ENCODE measurements at regions not wholly inside any gene's neighbourhood (a gene's known extent, or its start where the extent isn't known, plus 50 kb on each side); places are given as distances from the start of the nearest gene placed in this dataset.

DNA sequence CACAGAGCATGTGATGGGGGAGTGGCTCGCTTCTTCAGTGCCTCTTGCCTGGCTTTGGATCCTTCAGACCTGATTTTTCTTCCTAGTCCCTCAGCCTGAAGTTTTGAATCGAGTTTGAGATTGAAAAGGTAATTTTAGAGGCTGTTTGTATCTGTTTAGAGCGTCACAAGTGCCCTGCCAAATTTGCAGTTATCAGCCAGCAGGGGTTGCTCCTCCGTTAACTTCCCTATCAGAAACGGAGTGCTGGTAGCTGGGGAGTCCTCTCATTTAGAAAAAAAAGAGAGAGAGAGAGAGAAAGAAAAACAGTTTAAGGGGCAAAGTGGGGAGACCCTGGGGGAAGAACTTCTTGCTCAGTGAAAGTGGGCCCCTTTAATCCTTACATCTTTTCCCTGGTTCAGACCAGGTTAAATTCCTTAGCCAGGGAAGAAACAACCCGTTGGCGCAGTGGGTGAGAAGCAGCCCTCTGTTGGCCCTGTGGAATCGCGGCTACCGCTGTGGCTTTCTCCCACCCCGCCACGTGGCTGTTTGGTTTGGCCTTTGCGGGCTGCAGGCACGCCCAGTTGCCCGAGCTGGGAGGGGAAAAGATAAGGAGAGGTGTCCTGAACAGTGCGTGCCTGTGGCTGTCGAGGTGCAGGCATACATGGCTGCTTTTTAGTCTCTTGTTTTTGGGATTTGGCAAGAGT, 576.7 kb upstream of the ACO1 start:
- no peak for DNase-seq (ENCODE audit: extremely low spot score)
- POLR2A ChIA-PET: no interaction called here
- CTCF ChIA-PET: no interaction called here

DNA sequence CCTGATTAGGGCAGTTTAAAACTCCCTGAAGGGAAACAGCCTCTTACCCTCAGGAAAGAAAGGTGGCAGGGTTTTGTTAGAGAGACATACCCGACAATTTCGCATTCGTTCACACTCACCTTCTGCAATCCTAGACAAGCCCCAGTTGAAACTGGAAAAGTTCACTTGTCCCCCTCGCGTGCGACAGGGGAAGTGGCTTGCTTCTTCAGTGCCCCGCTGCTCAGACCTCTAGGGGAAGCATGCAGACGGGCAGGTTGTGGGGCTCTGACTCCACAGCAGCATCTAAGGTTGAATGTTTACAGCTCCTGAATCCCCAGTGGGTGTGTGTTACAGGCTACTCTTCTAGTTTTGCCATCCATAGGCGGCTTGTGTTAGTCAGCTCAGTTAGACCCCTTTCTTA, 575.7 kb upstream of the ACO1 start:
- TF ChIP-seq, protein P1, sequence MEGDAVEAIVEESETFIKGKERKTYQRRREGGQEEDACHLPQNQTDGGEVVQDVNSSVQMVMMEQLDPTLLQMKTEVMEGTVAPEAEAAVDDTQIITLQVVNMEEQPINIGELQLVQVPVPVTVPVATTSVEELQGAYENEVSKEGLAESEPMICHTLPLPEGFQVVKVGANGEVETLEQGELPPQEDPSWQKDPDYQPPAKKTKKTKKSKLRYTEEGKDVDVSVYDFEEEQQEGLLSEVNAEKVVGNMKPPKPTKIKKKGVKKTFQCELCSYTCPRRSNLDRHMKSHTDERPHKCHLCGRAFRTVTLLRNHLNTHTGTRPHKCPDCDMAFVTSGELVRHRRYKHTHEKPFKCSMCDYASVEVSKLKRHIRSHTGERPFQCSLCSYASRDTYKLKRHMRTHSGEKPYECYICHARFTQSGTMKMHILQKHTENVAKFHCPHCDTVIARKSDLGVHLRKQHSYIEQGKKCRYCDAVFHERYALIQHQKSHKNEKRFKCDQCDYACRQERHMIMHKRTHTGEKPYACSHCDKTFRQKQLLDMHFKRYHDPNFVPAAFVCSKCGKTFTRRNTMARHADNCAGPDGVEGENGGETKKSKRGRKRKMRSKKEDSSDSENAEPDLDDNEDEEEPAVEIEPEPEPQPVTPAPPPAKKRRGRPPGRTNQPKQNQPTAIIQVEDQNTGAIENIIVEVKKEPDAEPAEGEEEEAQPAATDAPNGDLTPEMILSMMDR (IDR thresholded peaks at IDR 0.05; ENCODE audit: control extremely low read depth, extremely low read depth, low read depth, missing control alignments): no peak
- POLR2A ChIA-PET: no interaction called here
- CTCF ChIA-PET: no interaction called here
- no peak for DNase-seq (ENCODE audit: extremely low spot score)

More for the DNA sequence above, 576.7 kb upstream of the ACO1 start:
- TF ChIP-seq, protein P1 (IDR thresholded peaks at IDR 0.05; ENCODE audit: control extremely low read depth, extremely low read depth, low read depth, missing control alignments): no peak

DNA sequence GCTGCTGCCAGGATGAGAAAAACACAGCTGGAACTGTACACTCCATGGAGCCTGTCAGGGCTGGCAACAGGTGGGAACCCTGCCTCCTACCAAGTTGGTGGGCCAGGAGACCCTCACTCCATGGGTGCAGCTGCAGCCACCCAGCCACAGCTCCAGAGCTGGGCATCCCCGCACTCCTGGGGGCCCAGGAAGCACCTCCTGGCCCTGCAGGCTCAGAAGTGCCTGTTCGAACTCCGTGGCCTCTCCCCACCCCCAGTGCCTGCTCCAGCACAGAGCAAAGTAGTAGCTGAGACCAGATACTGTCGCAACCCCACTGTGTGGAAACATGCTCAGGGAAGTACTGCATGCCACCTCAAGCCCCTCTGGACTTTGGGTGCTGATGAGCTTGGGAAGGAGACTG, 564.0 kb upstream of the ACO1 start:
- TF ChIP-seq, protein P1 (IDR thresholded peaks at IDR 0.05; ENCODE audit: control extremely low read depth, extremely low read depth, low read depth, missing control alignments): no peak
- POLR2A ChIA-PET: no interaction called here
- DNase-seq (ENCODE audit: extremely low spot score): no peak
- CTCF ChIA-PET: interaction anchor here (1.1 to 1.3 kb wide), 2 partner anchors 9 to 20 kb away, joined by 3 read pairs; no protein-coding TSS in a partner anchor

DNA sequence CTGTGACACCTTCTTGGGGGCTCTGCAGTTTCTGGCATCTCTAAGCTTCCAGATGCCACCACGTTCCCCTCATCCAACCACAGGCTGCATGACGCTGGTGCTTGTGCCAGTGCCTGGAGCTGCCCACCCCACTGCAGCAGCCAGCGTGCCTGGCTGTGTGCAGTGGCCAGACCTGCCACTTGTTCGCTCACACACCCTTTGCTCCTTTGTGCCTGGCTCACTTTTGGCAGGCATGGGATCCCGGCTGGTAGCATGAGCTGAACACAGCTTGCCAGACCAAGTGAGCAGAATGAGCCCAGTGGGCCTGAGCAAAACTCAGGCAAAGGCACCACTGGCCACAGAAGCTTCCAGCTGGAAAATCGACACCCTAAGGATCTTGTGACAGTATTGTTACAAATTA, 562.9 kb upstream of the ACO1 start:
- DNase-seq (ENCODE audit: extremely low spot score): no peak
- TF ChIP-seq, protein P1 (IDR thresholded peaks at IDR 0.05; ENCODE audit: control extremely low read depth, extremely low read depth, low read depth, missing control alignments): no peak
- ChIA-PET POLR2A (no interaction called here), CTCF (interaction anchor here (1.3 kb wide), 1 partner anchor 21 kb away, joined by 3 read pairs; no protein-coding TSS in a partner anchor)

DNA sequence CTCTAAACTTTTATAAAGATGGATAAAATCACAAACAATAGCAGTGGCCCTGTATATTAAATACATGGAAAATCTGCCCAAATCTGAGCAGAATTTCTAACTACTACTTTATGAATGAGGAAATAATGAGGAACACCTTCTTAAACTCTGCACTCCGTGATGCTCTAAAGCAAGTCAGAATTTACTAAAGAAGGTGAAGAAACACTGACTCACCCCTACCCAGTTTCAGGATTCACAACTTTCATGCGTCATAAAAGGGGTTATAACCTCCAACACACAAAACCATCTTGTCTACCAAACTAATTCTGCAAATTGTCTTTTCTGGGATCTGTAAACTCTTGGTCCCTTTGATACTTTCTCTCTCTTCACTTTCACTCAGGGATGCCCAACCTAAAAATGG, 561.1 kb upstream of the ACO1 start:
- DNase-seq (ENCODE audit: extremely low spot score): no peak
- ChIA-PET POLR2A (no interaction called here), CTCF (interaction anchor here (1.5 kb wide), 1 partner anchor 8 kb away, joined by 3 read pairs; no protein-coding TSS in a partner anchor)
- TF ChIP-seq, protein P1 (IDR thresholded peaks at IDR 0.05; ENCODE audit: control extremely low read depth, extremely low read depth, low read depth, missing control alignments): no peak

DNA sequence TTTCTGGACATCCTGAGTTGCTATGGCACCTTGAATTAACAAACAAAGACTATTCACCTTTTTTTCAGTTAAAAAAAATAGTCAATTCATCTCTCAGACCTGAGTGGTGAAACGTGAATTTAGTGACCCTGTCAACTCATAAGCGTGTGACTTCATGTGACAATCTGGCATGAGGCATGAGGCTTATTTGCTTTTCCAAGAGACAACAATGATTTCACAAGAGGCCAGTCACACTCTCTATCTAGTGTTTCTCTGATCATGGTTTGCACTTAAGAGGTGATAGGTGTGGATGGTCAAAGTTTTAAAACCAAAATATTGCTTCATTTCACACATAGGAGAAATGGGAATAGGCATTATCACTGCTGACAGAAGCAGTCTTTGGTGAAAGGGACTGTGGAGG, 559.6 kb upstream of the ACO1 start:
- TF ChIP-seq, protein P1 (IDR thresholded peaks at IDR 0.05; ENCODE audit: control extremely low read depth, extremely low read depth, low read depth, missing control alignments): no peak
- POLR2A ChIA-PET: no interaction called here
- CTCF ChIA-PET: interaction anchor here (1.0 kb wide), 1 partner anchor 11 kb away, joined by 3 read pairs; no protein-coding TSS in a partner anchor
- DNase-seq (ENCODE audit: extremely low spot score): no peak

Measured in GM10248 (cell line).